AG04449 (cell line): ENCODE measurements at regions not wholly inside any gene's neighbourhood (a gene's known extent, or its start where the extent isn't known, plus 50 kb on each side); places are given as distances from the start of the nearest gene placed in this dataset.

Experiments used
- CTCF ChIA-PET: fragments of 350-600 bp; formaldehyde crosslinking; extraction: SDS; loops from one replicate; lab custom pipeline; 2021; ENCODE audit warnings: antibody characterized with exemption; lab: Yijun Ruan, JAX
- POLR2A ChIA-PET: fragments of 400-600, 350-600 bp; formaldehyde crosslinking; extraction: SDS; loops from one replicate; lab custom pipeline; 2020; ENCODE audit warnings: antibody characterized with exemption, inconsistent platforms; lab: Yijun Ruan, JAX
- DNase-seq: peaks from one replicate; pipeline ENCODE4 v3.0.0-alpha.2; 2010; ENCODE audit warnings: low read depth, low spot score
- H3K4me3 ChIP-seq: 2 replicates; pipeline ENCODE4 v1.5.1; 2011; ENCODE audit warnings: low read depth, mild to moderate bottlenecking, control low read depth, low read length
- CTCF ChIP-seq: IDR thresholded peaks from one replicate; pipeline ENCODE4 v1.5.1; 2011; ENCODE audit warnings: mild to moderate bottlenecking, moderate library complexity, low read length, control low read depth, inconsistent platforms; ENCODE audit not compliant: insufficient read depth; ENCODE audit errors: missing control alignments

DNA sequence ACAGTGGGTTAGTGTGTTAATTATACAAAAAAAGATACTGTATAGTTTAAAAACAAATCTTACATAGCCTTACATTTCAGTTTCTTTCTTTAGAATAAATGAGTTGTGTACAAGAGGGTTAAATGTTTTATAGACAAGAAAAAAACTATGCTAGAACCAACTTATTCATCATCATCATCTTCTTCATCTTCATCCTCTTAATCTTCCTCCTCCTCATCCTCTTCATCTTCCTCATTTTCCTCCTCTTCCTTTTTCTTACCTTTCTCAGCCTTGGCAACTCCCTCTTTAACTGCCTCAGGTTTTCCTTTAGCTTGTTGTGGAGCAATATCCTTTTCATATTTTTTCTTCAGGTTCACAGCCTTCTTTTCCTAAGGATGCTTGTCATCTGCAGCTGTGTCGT, 53.7 kb downstream of the RPS12 start:
- no peak for TF ChIP-seq CTCF
- POLR2A ChIA-PET = no interaction called here
- CTCF ChIA-PET = no interaction called here
- DNase-seq = no peak
- no peak overlapping the region for H3K4me3 ChIP-seq

DNA sequence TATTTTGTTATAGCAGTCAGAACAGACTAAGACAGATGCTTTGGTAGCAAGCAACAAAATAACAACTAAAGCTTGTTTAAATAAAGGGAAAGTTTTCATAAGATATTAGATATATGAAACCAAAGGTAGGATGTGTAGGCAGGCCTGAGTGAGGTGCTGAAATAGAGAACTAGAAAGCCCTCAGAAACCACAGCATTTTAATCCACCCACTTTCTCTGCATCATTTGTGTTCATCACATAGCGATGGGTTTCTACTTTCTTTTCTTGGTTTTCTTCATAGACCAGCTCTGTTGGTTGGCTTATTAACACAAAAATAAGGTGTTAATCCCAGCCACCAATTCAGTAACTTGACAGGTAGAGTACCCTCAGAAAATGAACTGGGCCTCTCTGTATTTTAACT, 58.6 kb downstream of the RPS12 start:
- TF ChIP-seq CTCF = no peak
- DNase-seq = no peak
- H3K4me3 ChIP-seq = no peak overlapping the region
- POLR2A ChIA-PET = no interaction called here
- CTCF ChIA-PET = no interaction called here

DNA sequence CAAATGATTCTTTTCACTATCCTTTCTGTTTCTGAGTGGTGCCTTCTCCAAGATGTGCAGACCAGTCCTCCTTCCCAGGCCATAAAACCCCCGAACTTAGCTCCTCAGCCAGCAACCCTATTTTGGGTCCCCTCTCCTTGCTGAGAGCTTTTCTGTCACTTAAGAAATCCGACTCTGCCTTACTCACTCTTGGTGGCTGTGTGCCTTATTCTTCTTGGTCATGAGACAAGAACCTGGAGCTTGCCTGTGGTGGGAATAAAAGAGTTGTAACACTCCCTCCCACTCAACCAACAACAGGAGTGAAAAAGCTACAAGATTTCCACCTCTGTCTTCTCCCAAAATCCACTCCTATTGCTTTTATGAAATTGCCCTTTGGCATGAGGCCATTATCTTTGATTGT, 62.6 kb downstream of the RPS12 start:
- no peak overlapping the region for H3K4me3 ChIP-seq
- TF ChIP-seq CTCF = no peak
- CTCF ChIA-PET = no interaction called here
- no peak for DNase-seq
- POLR2A ChIA-PET = no interaction called here

- TF ChIP-seq CTCF = no peak
- ChIA-PET POLR2A (no interaction called here), CTCF (no interaction called here)
- no peak for DNase-seq
- H3K4me3 ChIP-seq = no peak overlapping the region
Observed at GRCh38 chr6:132887204-132887603, 72.8 kb downstream of the RPS12 start.

DNA sequence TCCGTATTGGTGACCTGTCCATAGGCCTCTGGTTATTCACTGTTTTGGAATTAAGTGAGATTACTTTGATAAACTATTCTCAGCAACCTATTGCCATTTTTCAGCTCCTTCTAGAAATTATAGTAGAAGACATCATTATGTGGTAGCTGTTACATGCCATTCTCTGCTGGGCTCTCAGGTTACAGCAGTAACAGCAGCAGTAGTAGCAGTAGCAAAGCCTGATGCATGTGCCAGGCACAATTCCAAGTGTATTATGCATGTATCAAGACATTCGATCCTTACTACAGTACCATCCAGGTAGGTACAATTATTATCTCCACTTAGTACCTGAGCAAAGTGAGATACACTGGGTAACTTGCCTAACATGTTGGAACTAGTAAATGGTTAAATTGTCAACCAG, 74.3 kb downstream of the RPS12 start:
- TF ChIP-seq CTCF = no peak
- no peak for DNase-seq
- ChIA-PET POLR2A (no interaction called here), CTCF (no interaction called here)
- no peak overlapping the region for H3K4me3 ChIP-seq

DNA sequence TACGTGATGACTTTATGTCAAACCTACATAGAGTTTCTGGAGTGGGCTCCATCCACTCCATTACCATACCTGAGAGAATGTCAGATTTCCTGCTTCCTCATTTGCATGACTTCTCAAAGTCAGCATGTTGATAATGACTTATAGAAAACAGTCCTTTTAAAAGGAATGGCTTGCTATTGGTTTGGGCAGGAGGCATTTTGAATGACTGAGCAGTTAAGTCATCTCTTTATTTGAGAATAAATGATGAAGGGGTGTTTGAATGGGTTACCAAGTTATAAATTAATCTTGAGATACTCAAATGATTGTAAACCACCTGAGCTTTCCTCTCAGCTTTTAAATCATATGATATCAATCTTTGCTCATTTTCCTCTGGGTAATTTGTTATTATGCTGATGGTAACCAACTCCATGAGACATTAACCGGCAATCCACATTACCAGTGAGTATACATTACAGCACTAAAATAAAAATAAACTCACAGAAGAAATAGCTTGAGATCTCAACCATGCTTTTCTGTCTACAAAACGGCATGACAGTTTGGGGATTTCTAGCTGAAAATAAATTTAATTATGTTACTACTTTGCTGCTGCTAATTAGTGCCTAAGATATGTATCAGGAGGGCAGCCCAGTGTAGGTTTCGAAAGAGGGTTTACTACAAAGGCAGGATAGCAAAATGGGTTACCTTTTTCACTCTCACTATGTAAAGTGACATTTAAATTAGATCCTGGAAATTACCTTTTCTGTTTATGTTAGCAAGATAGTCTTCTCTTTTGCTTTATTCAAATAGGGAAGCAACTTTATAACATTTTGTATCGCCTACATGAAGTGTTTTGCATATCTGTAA, 78.8 kb downstream of the RPS12 start:
- no peak overlapping the region for H3K4me3 ChIP-seq
- no peak for TF ChIP-seq CTCF
- DNase-seq = no peak
- CTCF ChIA-PET = interaction anchor here (1.1 kb wide), 1 partner anchor 37 kb away, joined by 3 read pairs; no protein-coding TSS in a partner anchor
- POLR2A ChIA-PET = no interaction called here
